Kidney epithelial cell (primary cell): ENCODE measurements at regions not wholly inside any gene's neighbourhood (a gene's known extent, or its start where the extent isn't known, plus 50 kb on each side); places are given as distances from the start of the nearest gene placed in this dataset.
"Not testable (repeated sequence)": the region's sequence is repeated elsewhere in the genome, so short reads cannot be mapped to it uniquely, and the experiment has no call there.

Experiments used
- DNase-seq: peaks from one replicate; pipeline ENCODE4 v3.0.0-alpha.2; 2010; ENCODE audit warnings: low read depth
- H3K27me3 ChIP-seq: 2 replicates; pipeline ENCODE4 v1.6.0; 2011; ENCODE audit warnings: low read length; ENCODE audit not compliant: control insufficient read depth, insufficient read depth
- H3K36me3 ChIP-seq: 2 replicates; pipeline ENCODE4 v1.5.1; 2011; ENCODE audit warnings: low read length; ENCODE audit not compliant: control insufficient read depth, insufficient read depth
- H3K4me3 ChIP-seq: 2 replicates; pipeline ENCODE4 v1.5.1; 2011; ENCODE audit warnings: low read depth, mild to moderate bottlenecking, control low read depth, low read length
- CTCF ChIP-seq: IDR thresholded peaks from 2 replicates; pipeline ENCODE4 v1.5.1; 2011; ENCODE audit warnings: mild to moderate bottlenecking, moderate library complexity, low read length, control low read depth, inconsistent platforms; ENCODE audit not compliant: insufficient read depth, poor library complexity, severe bottlenecking

- no peak overlapping the region for H3K4me3 ChIP-seq
- H3K27me3 ChIP-seq: no peaks in the 10 kb centered on the region
- TF ChIP-seq CTCF: no peak
- no peaks in the 10 kb centered on the region for H3K36me3 ChIP-seq
- DNase-seq: no peak
Measured at GRCh38 chr3:164303894-164304293, 774.4 kb downstream of the SI start.

GRCh38 chr3:164302622-164303021 lies 775.7 kb downstream of the SI start:
- Histone ChIP-seq H3K36me3 (no peaks in the 10 kb centered on the region), H3K4me3 (no peak overlapping the region), H3K27me3 (no peaks in the 10 kb centered on the region)
- no peak for TF ChIP-seq CTCF
- no peak for DNase-seq

- not testable (repeated sequence) for H3K27me3 ChIP-seq, H3K36me3 ChIP-seq, DNase-seq, H3K4me3 ChIP-seq
Measured at GRCh38 chr3:164291486-164291885, 786.8 kb downstream of the SI start.

- DNase-seq: no peak
Measured at GRCh38 chr3:164278550-164278949, 799.7 kb downstream of the SI start.

GRCh38 chr3:164267053-164267452 lies 811.2 kb downstream of the SI start:
- Histone ChIP-seq H3K27me3 (no peaks in the 10 kb centered on the region), H3K4me3 (no peak overlapping the region), H3K36me3 (no peaks in the 10 kb centered on the region)
- no peak for TF ChIP-seq CTCF
- DNase-seq: no peak

More at GRCh38 chr3:164278550-164278949, 799.7 kb downstream of the SI start:
- TF ChIP-seq CTCF: no peak
- Histone ChIP-seq H3K4me3 (no peak overlapping the region), H3K27me3 (no peaks in the 10 kb centered on the region), H3K36me3 (no peaks in the 10 kb centered on the region)

GRCh38 chr3:164250923-164251322 lies 827.4 kb downstream of the SI start:
- no peaks in the 10 kb centered on the region for H3K36me3 ChIP-seq
- no peak for TF ChIP-seq CTCF

More at GRCh38 chr3:164250923-164251322, 827.4 kb downstream of the SI start:
- Histone ChIP-seq H3K27me3 (no peaks in the 10 kb centered on the region), H3K4me3 (no peak overlapping the region)
- DNase-seq: no peak
